ENCODE measurements at regions not wholly inside any gene's neighbourhood (a gene's known extent, or its start where the extent isn't known, plus 50 kb on each side); places are given as distances from the start of the nearest gene placed in this dataset.

DNA sequence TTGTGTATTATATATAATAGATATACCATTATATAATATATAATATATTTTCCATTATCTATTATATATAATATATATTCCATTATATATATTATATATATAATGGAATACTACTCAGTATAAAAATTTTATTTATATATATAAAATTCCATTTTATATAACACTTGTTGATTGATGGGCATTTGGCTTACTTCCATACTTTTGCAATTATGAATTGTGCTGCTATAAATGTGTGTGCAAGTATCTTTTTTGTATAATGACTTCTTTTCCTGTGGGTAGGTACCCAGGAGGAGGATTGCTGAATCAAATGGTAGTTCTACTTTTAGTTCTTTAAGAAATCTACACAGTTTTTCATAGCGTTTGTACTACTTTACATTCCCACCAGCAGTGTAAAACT is 1211.1 kb downstream of the NCAM2 start:
- TF ChIP-seq, protein P1, sequence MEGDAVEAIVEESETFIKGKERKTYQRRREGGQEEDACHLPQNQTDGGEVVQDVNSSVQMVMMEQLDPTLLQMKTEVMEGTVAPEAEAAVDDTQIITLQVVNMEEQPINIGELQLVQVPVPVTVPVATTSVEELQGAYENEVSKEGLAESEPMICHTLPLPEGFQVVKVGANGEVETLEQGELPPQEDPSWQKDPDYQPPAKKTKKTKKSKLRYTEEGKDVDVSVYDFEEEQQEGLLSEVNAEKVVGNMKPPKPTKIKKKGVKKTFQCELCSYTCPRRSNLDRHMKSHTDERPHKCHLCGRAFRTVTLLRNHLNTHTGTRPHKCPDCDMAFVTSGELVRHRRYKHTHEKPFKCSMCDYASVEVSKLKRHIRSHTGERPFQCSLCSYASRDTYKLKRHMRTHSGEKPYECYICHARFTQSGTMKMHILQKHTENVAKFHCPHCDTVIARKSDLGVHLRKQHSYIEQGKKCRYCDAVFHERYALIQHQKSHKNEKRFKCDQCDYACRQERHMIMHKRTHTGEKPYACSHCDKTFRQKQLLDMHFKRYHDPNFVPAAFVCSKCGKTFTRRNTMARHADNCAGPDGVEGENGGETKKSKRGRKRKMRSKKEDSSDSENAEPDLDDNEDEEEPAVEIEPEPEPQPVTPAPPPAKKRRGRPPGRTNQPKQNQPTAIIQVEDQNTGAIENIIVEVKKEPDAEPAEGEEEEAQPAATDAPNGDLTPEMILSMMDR (conservative IDR thresholded peaks at IDR 0.05 in 1 of 2, IDR thresholded peaks at IDR 0.05 in 1 of 2; ENCODE audit: extremely low read depth in 1 of 2, insufficient read depth in 1 of 2, low read depth in 1 of 2, low read length in 2 of 2): no peak
- no peak for TF ChIP-seq EZH2 (IDR thresholded peaks at IDR 0.05; ENCODE audit: borderline replicate concordance, low read length)

Data from mammary epithelial cell (primary cell).